Stomach (tissue), 8 donors: ENCODE measurements at regions not wholly inside any gene's neighbourhood (a gene's known extent, or its start where the extent isn't known, plus 50 kb on each side); places are given as distances from the start of the nearest gene placed in this dataset.

Source experiments
- DNase-seq, 2 donors: peaks; one replicate each; pipeline versions ENCODE4 v3.0.0 to v3.0.0-alpha.2; 2013 to 2019
- H3K27ac ChIP-seq, 5 donors: fragments of 200-600 bp in 4 of 5; sonication (generic) in 4 of 5; one replicate each; pipeline ENCODE4 v1.5.1; 2013 to 2019; ENCODE audit warnings: mild to moderate bottlenecking in 1 of 5, moderate library complexity in 1 of 5
- H3K27me3 ChIP-seq, 3 donors: fragments of 200-600 bp; sonication (generic); one replicate each; pipeline ENCODE4 v1.5.1; 2017 to 2019; ENCODE audit warnings: mixed run types in 1 of 3
- H3K36me3 ChIP-seq, 4 donors: fragments of 200-600 bp; sonication (generic); 1 replicate in 3 of 4; 2 replicates in 1 of 4; pipeline ENCODE4 v1.5.1; 2016 to 2019
- H3K4me1 ChIP-seq, 4 donors: fragments of 200-600 bp; sonication (generic); one replicate each; pipeline ENCODE4 v1.5.1; 2016 to 2019
- H3K4me3 ChIP-seq, 4 donors: fragments of 200-600 bp; sonication (generic) in 3 of 4; one replicate each; pipeline ENCODE4 v1.5.1; 2016 to 2019; ENCODE audit warnings: mild to moderate bottlenecking in 1 of 4
- H3K9me3 ChIP-seq, 4 donors: fragments of 200-600 bp; sonication (generic); one replicate each; pipeline ENCODE4 v1.5.1; 2016 to 2019
- EP300 ChIP-seq: sonication (generic); formaldehyde crosslinking; IDR thresholded peaks from one replicate; pipeline ENCODE4 v1.6.1; 2017; ENCODE audit warnings: antibody characterized with exemption
- POLR2A ChIP-seq, 4 donors: fragments of 450-650 bp; IDR thresholded peaks; one replicate each; pipeline ENCODE4 v1.6.1; 2016; ENCODE audit warnings: antibody characterized with exemption in 4 of 4, control low read depth in 2 of 4, mild to moderate bottlenecking in 1 of 4, moderate library complexity in 1 of 4
- POLR2AphosphoS5 ChIP-seq, 3 donors: sonication (generic); formaldehyde crosslinking; IDR thresholded peaks; one replicate each; pipeline ENCODE4 v1.6.1; 2016; ENCODE audit warnings: antibody characterized with exemption in 3 of 3
- WGBS, 5 donors: extraction: QIAGEN DNeasy Blood & Tissue Kit in 3 of 5; methylation state at CpG; one replicate each; pipeline versions ENCODE4 v1.1.5 to v1.1.7; 2013 to 2018; 5-methylcytosine and 5-hydroxymethylcytosine counted together
- intact Hi-C: fragments of 100-400 bp; cut with DNase I; formaldehyde crosslinking; loops from one replicate; pipeline ENCODE4 v1.15.1; 2023; ENCODE audit warnings: low total_unique reads
- TF ChIP-seq, protein P1 (sequence below), 7 experiments: fragments of 450-650 bp in 4 of 7; fragments of 200-600 bp in 3 of 7; sonication (generic) in 3 of 7; IDR thresholded peaks; one replicate each; pipeline ENCODE4 v1.5.1; 2016 to 2019; ENCODE audit warnings: antibody characterized with exemption in 7 of 7, control low read depth in 2 of 7, mild to moderate bottlenecking in 1 of 7
- donor health status: healthy with polysubstance abuse.
- donor health status: Bipolar disorder and iron deficiency.
- donor health status: healthy.

GRCh38 chr14:37797675-37798074 lies 202.2 kb downstream of the TTC6 start:
- Histone ChIP-seq H3K4me3 (no peak overlapping the region), H3K36me3 (no peaks in the 10 kb centered on the region), H3K27me3 (no peaks in the 10 kb centered on the region), H3K9me3 (no peaks in the 10 kb centered on the region), H3K27ac (no peak overlapping the region), H3K4me1 (no peaks in the 10 kb centered on the region)
- no peak for TF ChIP-seq POLR2AphosphoS5 (IDR thresholded peaks at IDR 0.05)
- TF ChIP-seq, protein P1, sequence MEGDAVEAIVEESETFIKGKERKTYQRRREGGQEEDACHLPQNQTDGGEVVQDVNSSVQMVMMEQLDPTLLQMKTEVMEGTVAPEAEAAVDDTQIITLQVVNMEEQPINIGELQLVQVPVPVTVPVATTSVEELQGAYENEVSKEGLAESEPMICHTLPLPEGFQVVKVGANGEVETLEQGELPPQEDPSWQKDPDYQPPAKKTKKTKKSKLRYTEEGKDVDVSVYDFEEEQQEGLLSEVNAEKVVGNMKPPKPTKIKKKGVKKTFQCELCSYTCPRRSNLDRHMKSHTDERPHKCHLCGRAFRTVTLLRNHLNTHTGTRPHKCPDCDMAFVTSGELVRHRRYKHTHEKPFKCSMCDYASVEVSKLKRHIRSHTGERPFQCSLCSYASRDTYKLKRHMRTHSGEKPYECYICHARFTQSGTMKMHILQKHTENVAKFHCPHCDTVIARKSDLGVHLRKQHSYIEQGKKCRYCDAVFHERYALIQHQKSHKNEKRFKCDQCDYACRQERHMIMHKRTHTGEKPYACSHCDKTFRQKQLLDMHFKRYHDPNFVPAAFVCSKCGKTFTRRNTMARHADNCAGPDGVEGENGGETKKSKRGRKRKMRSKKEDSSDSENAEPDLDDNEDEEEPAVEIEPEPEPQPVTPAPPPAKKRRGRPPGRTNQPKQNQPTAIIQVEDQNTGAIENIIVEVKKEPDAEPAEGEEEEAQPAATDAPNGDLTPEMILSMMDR (IDR thresholded peaks at IDR 0.05): no peak
- no peak for TF ChIP-seq EP300
- TF ChIP-seq POLR2A (IDR thresholded peaks at IDR 0.05): no peak
- intact Hi-C loops: no loop called here
- 0 to 93% (median 47%) methylated on average over 1 of the region's 1 CpG for WGBS, 5 donors
- DNase-seq: no peak

DNA sequence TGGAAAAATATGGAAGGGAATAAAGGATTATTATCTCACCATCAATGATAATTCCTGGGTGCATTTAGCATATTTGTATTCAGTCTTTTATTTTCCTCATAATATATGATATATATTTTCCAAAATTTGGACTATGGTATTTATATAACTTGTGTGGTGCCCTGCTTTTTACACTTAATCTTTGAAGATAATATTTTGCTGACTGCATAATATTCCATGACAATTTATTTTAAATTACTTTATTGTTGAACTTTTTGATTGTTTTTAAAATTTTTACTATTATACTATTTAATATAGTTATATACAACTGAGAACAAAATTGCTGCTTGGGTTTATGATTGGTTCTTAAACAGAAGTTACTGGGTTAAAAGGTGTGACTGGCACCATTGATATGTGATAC lies 212.3 kb downstream of the TTC6 start:
- Histone ChIP-seq H3K27me3 (no peaks in the 10 kb centered on the region), H3K4me3 (no peak overlapping the region), H3K36me3 (no peaks in the 10 kb centered on the region), H3K27ac (no peak overlapping the region), H3K9me3 (no peaks in the 10 kb centered on the region), H3K4me1 (no peaks in the 10 kb centered on the region)
- TF ChIP-seq POLR2A (IDR thresholded peaks at IDR 0.05): no peak
- no peak for TF ChIP-seq POLR2AphosphoS5 (IDR thresholded peaks at IDR 0.05)
- TF ChIP-seq, protein P1 (IDR thresholded peaks at IDR 0.05): no peak
- no peak for TF ChIP-seq EP300
- no peak for DNase-seq
- intact Hi-C loops: no loop called here

- no peaks in the 10 kb centered on the region for H3K27me3 ChIP-seq
- H3K4me1 ChIP-seq: no peaks in the 10 kb centered on the region
- H3K9me3 ChIP-seq: no peaks in the 10 kb centered on the region
- TF ChIP-seq POLR2A (IDR thresholded peaks at IDR 0.05) (no peak), POLR2AphosphoS5 (IDR thresholded peaks at IDR 0.05) (no peak), EP300 (no peak)
- TF ChIP-seq, protein P1 (IDR thresholded peaks at IDR 0.05): no peak
- H3K27ac ChIP-seq: no peak overlapping the region
- WGBS, 5 donors: 48 to 63% (median 57%) methylated on average over 4 of the region's 4 CpGs
- DNase-seq: no peak
- H3K4me3 ChIP-seq: no peak overlapping the region
- intact Hi-C loops: no loop called here
- H3K36me3 ChIP-seq: no peaks in the 10 kb centered on the region
These were observed 214.8 kb downstream of the TTC6 start for GRCh38 chr14:37810094-37810801.

- no peak overlapping the region for H3K4me3 ChIP-seq
- H3K27me3 ChIP-seq: no peaks in the 10 kb centered on the region
- H3K36me3 ChIP-seq: no peaks in the 10 kb centered on the region
- intact Hi-C loops: no loop called here
- H3K9me3 ChIP-seq: no peaks in the 10 kb centered on the region
- DNase-seq: no peak
- H3K4me1 ChIP-seq: no peaks in the 10 kb centered on the region
- TF ChIP-seq POLR2A (IDR thresholded peaks at IDR 0.05): no peak
- TF ChIP-seq, protein P1 (IDR thresholded peaks at IDR 0.05): no peak
- no peak for TF ChIP-seq EP300
- no peak overlapping the region for H3K27ac ChIP-seq
These were observed 218.3 kb downstream of the TTC6 start for GRCh38 chr14:37813732-37814131.
